Smooth muscle cell (in vitro differentiated cells): ENCODE measurements at regions not wholly inside any gene's neighbourhood (a gene's known extent, or its start where the extent isn't known, plus 50 kb on each side); places are given as distances from the start of the nearest gene placed in this dataset.

Source experiments
- DNase-seq: peaks from one replicate; lab custom pipeline; 2025; ENCODE audit not compliant: unreplicated experiment; lab: John Stamatoyannopoulos, UW
- H2AFZ ChIP-seq: fragments of 200-600 bp; sonication (generic); 2 replicates; pipeline ENCODE4 v1.6.0; 2016; ENCODE audit warnings: antibody characterized with exemption, low read depth, mild to moderate bottlenecking
- H3F3A ChIP-seq: fragments of 200-600 bp; sonication (generic); 2 replicates; pipeline ENCODE4 v1.6.0; 2017; ENCODE audit warnings: antibody characterized with exemption, low read depth
- H3K27ac ChIP-seq: fragments of 200-600 bp; sonication (generic); 2 replicates; pipeline ENCODE4 v1.5.1; 2016; ENCODE audit warnings: low read depth, mild to moderate bottlenecking
- H3K27me3 ChIP-seq: fragments of 200-600 bp; sonication (generic); 2 replicates; pipeline ENCODE4 v1.6.1; 2016; ENCODE audit warnings: low read depth, mild to moderate bottlenecking
- H3K36me3 ChIP-seq: fragments of 200-600 bp; sonication (generic); 2 replicates; pipeline ENCODE4 v1.5.1; 2016; ENCODE audit warnings: low read depth
- H3K4me1 ChIP-seq: fragments of 200-600 bp; sonication (generic); 2 replicates; pipeline ENCODE4 v1.5.1; 2016; ENCODE audit warnings: low read depth
- H3K4me2 ChIP-seq: fragments of 200-600 bp; sonication (generic); 2 replicates; pipeline ENCODE4 v1.6.0; 2016; ENCODE audit warnings: mild to moderate bottlenecking
- H3K4me3 ChIP-seq: fragments of 200-600 bp; sonication (generic); 2 replicates; pipeline ENCODE4 v1.5.1; 2016; ENCODE audit warnings: mild to moderate bottlenecking
- H3K79me2 ChIP-seq: fragments of 200-600 bp; sonication (generic); 2 replicates; pipeline ENCODE4 v1.6.0; 2016; ENCODE audit warnings: low read depth, mild to moderate bottlenecking
- H3K9ac ChIP-seq: fragments of 200-600 bp; sonication (generic); 2 replicates; pipeline ENCODE4 v1.6.0; 2016; ENCODE audit warnings: low read depth
- H3K9me3 ChIP-seq: fragments of 200-600 bp; sonication (generic); replicated peaks from 2 replicates; pipeline ENCODE4 v1.5.1; 2016; ENCODE audit warnings: low read depth
- H4K20me1 ChIP-seq: fragments of 200-600 bp; sonication (generic); 2 replicates; pipeline ENCODE4 v1.6.0; 2016; ENCODE audit warnings: low read depth
- WGBS: methylation state at CpG from one replicate; pipeline ENCODE4 v1.1.7; 2016; ENCODE audit warnings: low lambda C conversion rate; 5-methylcytosine and 5-hydroxymethylcytosine counted together
- TF ChIP-seq, protein P1 (sequence below): fragments of 200-600 bp; sonication (generic); IDR thresholded peaks from 2 replicates; pipeline ENCODE4 v1.5.1; 2017; ENCODE audit warnings: borderline replicate concordance, mild to moderate bottlenecking, antibody characterized with exemption; ENCODE audit not compliant: insufficient read depth, poor library complexity, severe bottlenecking

GRCh38 chr20:11103866-11104265, 430.1 kb upstream of the JAG1 start:
- Histone ChIP-seq H3K9me3 (no peaks in the 10 kb centered on the region), H4K20me1 (no peaks in the 10 kb centered on the region), H3K9ac (no peak overlapping the region), H3K79me2 (no peaks in the 10 kb centered on the region), H3K27me3 (no peaks in the 10 kb centered on the region), H3K4me2 (no peak overlapping the region), H3F3A (peaks cover 4% of the 10 kb centered on the region), H3K4me1 (peaks cover 3% of the 10 kb centered on the region), H3K27ac (no peak overlapping the region), H3K4me3 (no peak overlapping the region), H3K36me3 (no peaks in the 10 kb centered on the region), H2AFZ (no peak overlapping the region)
- 90% methylated on average over 1 of the region's 1 CpG for WGBS
- DNase-seq: no peak
- TF ChIP-seq, protein P1, sequence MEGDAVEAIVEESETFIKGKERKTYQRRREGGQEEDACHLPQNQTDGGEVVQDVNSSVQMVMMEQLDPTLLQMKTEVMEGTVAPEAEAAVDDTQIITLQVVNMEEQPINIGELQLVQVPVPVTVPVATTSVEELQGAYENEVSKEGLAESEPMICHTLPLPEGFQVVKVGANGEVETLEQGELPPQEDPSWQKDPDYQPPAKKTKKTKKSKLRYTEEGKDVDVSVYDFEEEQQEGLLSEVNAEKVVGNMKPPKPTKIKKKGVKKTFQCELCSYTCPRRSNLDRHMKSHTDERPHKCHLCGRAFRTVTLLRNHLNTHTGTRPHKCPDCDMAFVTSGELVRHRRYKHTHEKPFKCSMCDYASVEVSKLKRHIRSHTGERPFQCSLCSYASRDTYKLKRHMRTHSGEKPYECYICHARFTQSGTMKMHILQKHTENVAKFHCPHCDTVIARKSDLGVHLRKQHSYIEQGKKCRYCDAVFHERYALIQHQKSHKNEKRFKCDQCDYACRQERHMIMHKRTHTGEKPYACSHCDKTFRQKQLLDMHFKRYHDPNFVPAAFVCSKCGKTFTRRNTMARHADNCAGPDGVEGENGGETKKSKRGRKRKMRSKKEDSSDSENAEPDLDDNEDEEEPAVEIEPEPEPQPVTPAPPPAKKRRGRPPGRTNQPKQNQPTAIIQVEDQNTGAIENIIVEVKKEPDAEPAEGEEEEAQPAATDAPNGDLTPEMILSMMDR: no peak

- no peak overlapping the region for H3K9ac ChIP-seq
- H3K4me1 ChIP-seq: peaks cover 3% of the 10 kb centered on the region
- no peaks in the 10 kb centered on the region for H3F3A ChIP-seq
- H4K20me1 ChIP-seq: no peaks in the 10 kb centered on the region
- no peaks in the 10 kb centered on the region for H3K27me3 ChIP-seq
- H3K79me2 ChIP-seq: no peaks in the 10 kb centered on the region
- H3K4me3 ChIP-seq: no peak overlapping the region
- H3K9me3 ChIP-seq: no peaks in the 10 kb centered on the region
- no peak for DNase-seq
- H3K27ac ChIP-seq: no peak overlapping the region
- H3K36me3 ChIP-seq: no peaks in the 10 kb centered on the region
- H3K4me2 ChIP-seq: no peak overlapping the region
- TF ChIP-seq, protein P1: no peak
- 49% methylated on average over 4 of the region's 4 CpGs for WGBS
- no peak overlapping the region for H2AFZ ChIP-seq
Observed at GRCh38 chr20:11108102-11108810, 434.5 kb upstream of the JAG1 start.

DNA sequence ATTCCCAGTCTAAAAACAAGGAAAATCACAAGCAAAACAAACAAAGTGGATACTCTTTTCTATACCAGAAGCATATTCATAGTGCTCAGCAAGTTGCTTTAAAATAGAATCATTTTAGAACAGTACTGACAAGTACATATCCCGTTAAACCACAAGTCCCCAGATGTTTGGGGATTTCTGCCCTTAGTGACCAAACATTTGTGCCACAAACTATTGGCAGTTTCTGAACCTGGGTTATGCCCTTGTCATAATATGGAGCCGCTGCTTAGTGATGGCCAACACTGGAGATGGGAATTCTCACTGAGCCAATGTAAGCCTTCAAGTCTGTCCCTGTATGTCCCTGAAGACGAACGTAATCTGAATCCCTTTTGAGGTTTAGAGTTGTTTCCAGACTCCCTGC, 436.7 kb upstream of the JAG1 start:
- WGBS: 78% methylated on average over 4 of the region's 4 CpGs
- Histone ChIP-seq H4K20me1 (no peaks in the 10 kb centered on the region), H3K27me3 (no peaks in the 10 kb centered on the region), H3K4me1 (peaks cover 3% of the 10 kb centered on the region), H3K4me2 (no peak overlapping the region), H3F3A (no peaks in the 10 kb centered on the region), H3K9me3 (no peaks in the 10 kb centered on the region), H2AFZ (no peak overlapping the region), H3K27ac (no peak overlapping the region), H3K9ac (no peak overlapping the region), H3K79me2 (no peaks in the 10 kb centered on the region), H3K4me3 (no peak overlapping the region), H3K36me3 (no peaks in the 10 kb centered on the region)
- TF ChIP-seq, protein P1: no peak
- DNase-seq: no peak

GRCh38 chr20:11111191-11111590, 437.4 kb upstream of the JAG1 start:
- Histone ChIP-seq H3F3A (no peaks in the 10 kb centered on the region), H3K36me3 (no peaks in the 10 kb centered on the region), H3K4me2 (no peak overlapping the region), H3K79me2 (no peaks in the 10 kb centered on the region), H3K27me3 (no peaks in the 10 kb centered on the region), H4K20me1 (no peaks in the 10 kb centered on the region), H2AFZ (no peak overlapping the region), H3K4me3 (no peak overlapping the region), H3K9ac (no peak overlapping the region), H3K4me1 (peaks cover 3% of the 10 kb centered on the region), H3K9me3 (no peaks in the 10 kb centered on the region), H3K27ac (no peak overlapping the region)
- WGBS: 75% methylated on average over 2 of the region's 2 CpGs
- DNase-seq: no peak
- TF ChIP-seq, protein P1: no peak
